ENCODE measurements at regions not wholly inside any gene's neighbourhood (a gene's known extent, or its start where the extent isn't known, plus 50 kb on each side); places are given as distances from the start of the nearest gene placed in this dataset.

- no peaks in the 10 kb centered on the region for H3K36me3 Mint-ChIP-seq (ENCODE audit: unreplicated experiment)
- no peaks in the 10 kb centered on the region for H3K9me3 Mint-ChIP-seq (ENCODE audit: unreplicated experiment)
- no peak overlapping the region for H3K4me3 Mint-ChIP-seq (ENCODE audit: unreplicated experiment)
- TF ChIP-seq CTCF (IDR thresholded peaks at IDR 0.05; ENCODE audit: partially characterized antibody, unreplicated experiment): no peak
- no peaks in the 10 kb centered on the region for H3K27me3 Mint-ChIP-seq (ENCODE audit: unreplicated experiment)
- no peak overlapping the region for H3K27ac Mint-ChIP-seq (ENCODE audit: unreplicated experiment)
- H3K4me1 Mint-ChIP-seq (ENCODE audit: low read depth, unreplicated experiment): peaks cover 5% of the 10 kb centered on the region
- DNase-seq: no peak
These were observed 173.3 kb upstream of the TNP1 start for GRCh38 chr2:217033186-217033585.

- TF ChIP-seq CTCF (IDR thresholded peaks at IDR 0.05; ENCODE audit: partially characterized antibody, unreplicated experiment): no peak
- Mint-ChIP-seq H3K4me1 (ENCODE audit: low read depth, unreplicated experiment) (peaks cover 5% of the 10 kb centered on the region), H3K27ac (ENCODE audit: unreplicated experiment) (no peak overlapping the region), H3K27me3 (ENCODE audit: unreplicated experiment) (no peaks in the 10 kb centered on the region), H3K36me3 (ENCODE audit: unreplicated experiment) (no peaks in the 10 kb centered on the region), H3K4me3 (ENCODE audit: unreplicated experiment) (no peak overlapping the region), H3K9me3 (ENCODE audit: unreplicated experiment) (no peaks in the 10 kb centered on the region)
- no peak for DNase-seq
These were observed 171.6 kb upstream of the TNP1 start for GRCh38 chr2:217031445-217031844.

- Mint-ChIP-seq H3K27ac (ENCODE audit: unreplicated experiment) (no peak overlapping the region), H3K9me3 (ENCODE audit: unreplicated experiment) (no peaks in the 10 kb centered on the region), H3K27me3 (ENCODE audit: unreplicated experiment) (no peaks in the 10 kb centered on the region), H3K4me1 (ENCODE audit: low read depth, unreplicated experiment) (peaks cover 3% of the 10 kb centered on the region), H3K36me3 (ENCODE audit: unreplicated experiment) (no peaks in the 10 kb centered on the region), H3K4me3 (ENCODE audit: unreplicated experiment) (no peak overlapping the region)
- no peak for TF ChIP-seq CTCF (IDR thresholded peaks at IDR 0.05; ENCODE audit: partially characterized antibody, unreplicated experiment)
- no peak for DNase-seq
These were observed 170.2 kb upstream of the TNP1 start for GRCh38 chr2:217030081-217030480.

GRCh38 chr2:217028128-217028527 lies 168.3 kb upstream of the TNP1 start:
- no peak for DNase-seq
- Mint-ChIP-seq H3K4me1 (ENCODE audit: low read depth, unreplicated experiment) (peaks cover under 1% of the 10 kb centered on the region), H3K36me3 (ENCODE audit: unreplicated experiment) (no peaks in the 10 kb centered on the region), H3K27me3 (ENCODE audit: unreplicated experiment) (no peaks in the 10 kb centered on the region), H3K4me3 (ENCODE audit: unreplicated experiment) (no peak overlapping the region), H3K9me3 (ENCODE audit: unreplicated experiment) (no peaks in the 10 kb centered on the region), H3K27ac (ENCODE audit: unreplicated experiment) (no peak overlapping the region)
- TF ChIP-seq CTCF (IDR thresholded peaks at IDR 0.05; ENCODE audit: partially characterized antibody, unreplicated experiment): no peak

- Mint-ChIP-seq H3K9me3 (ENCODE audit: unreplicated experiment) (no peaks in the 10 kb centered on the region), H3K36me3 (ENCODE audit: unreplicated experiment) (no peaks in the 10 kb centered on the region), H3K4me1 (ENCODE audit: low read depth, unreplicated experiment) (no peaks in the 10 kb centered on the region), H3K27ac (ENCODE audit: unreplicated experiment) (no peak overlapping the region), H3K27me3 (ENCODE audit: unreplicated experiment) (no peaks in the 10 kb centered on the region), H3K4me3 (ENCODE audit: unreplicated experiment) (no peak overlapping the region)
- DNase-seq: no peak
- TF ChIP-seq CTCF (IDR thresholded peaks at IDR 0.05; ENCODE audit: partially characterized antibody, unreplicated experiment): no peak
These were observed 167.6 kb upstream of the TNP1 start for GRCh38 chr2:217027414-217027813.

All from glutamatergic neuron (in vitro differentiated cells).